HCT116 (cell line): ENCODE measurements at regions not wholly inside any gene's neighbourhood (a gene's known extent, or its start where the extent isn't known, plus 50 kb on each side); places are given as distances from the start of the nearest gene placed in this dataset.

Source experiments
- ATAC-seq: fragments of 200-7000 bp; cut with Tn5 transposase; 2 replicates; pipeline ENCODE4 v1.9.1; 2020; ENCODE audit warnings: mild to moderate bottlenecking, moderate library complexity
- BruUV-seq: library from RNA; stranded (reverse); fragments of 400-500 nt; replicated peaks from 2 replicates; lab custom pipeline; 2021; lab: Mats Ljungman, UMichigan
- CTCF ChIA-PET: fragments of 300-600 bp; sonication (Branson Sonifier 250); formaldehyde crosslinking; loops from one replicate; lab custom pipeline; 2021; ENCODE audit warnings: antibody characterized with exemption; lab: Charles Lee
- POLR2A ChIA-PET: fragments of 300-600, 350-600 bp; sonication (Branson Sonifier 250); formaldehyde crosslinking; loops from one replicate; lab custom pipeline; 2021; ENCODE audit warnings: antibody characterized with exemption; lab: Charles Lee
- RAD21 ChIA-PET, 2 experiments: fragments of 300-600 bp; sonication (Branson Sonifier 250); formaldehyde crosslinking; loops; one replicate each; lab custom pipeline; 2023; ENCODE audit warnings: low total read pairs in 2 of 2; ENCODE audit not compliant: uncharacterized antibody in 2 of 2, unreplicated experiment in 2 of 2, low non-redundant PET in 1 of 2; lab: Charles Lee
- DNase-seq: peaks from one replicate; pipeline ENCODE4 v3.0.0-alpha.2; 2010; ENCODE audit warnings: low read depth, low spot score
- H2AFZ ChIP-seq: fragments of 200-600 bp; shearing (Covaris generic), sonication (generic); 2 replicates; pipeline ENCODE4 v1.6.1; 2017; ENCODE audit warnings: low read depth, mixed run types, mixed read lengths, antibody characterized with exemption, low read length; ENCODE audit not compliant: poor library complexity, severe bottlenecking
- H3K27ac ChIP-seq: 2 replicates; pipeline ENCODE4 v1.5.1; 2012; ENCODE audit warnings: low read depth, low read length
- H3K27me3 ChIP-seq: fragments of 200-600 bp; sonication (generic); 2 replicates; pipeline ENCODE4 v1.6.1; 2016; ENCODE audit warnings: mixed run types, low read length, mixed read lengths; ENCODE audit not compliant: insufficient read depth
- H3K36me3 ChIP-seq, 2 experiments: fragments of 200-500 bp in 1 of 2; fragments of 200-600 bp in 1 of 2; sonication (Bioruptor generic) in 1 of 2; sonication (generic) in 1 of 2; 2 replicates each; pipeline versions ENCODE4 v1.5.1 to v1.6.1; 2014 to 2016; ENCODE audit warnings: low read length in 2 of 2, inconsistent platforms in 1 of 2, mixed read lengths in 1 of 2, mixed run types in 1 of 2; ENCODE audit not compliant: insufficient read depth in 2 of 2, control insufficient read depth in 1 of 2
- H3K4me1 ChIP-seq, 2 experiments: fragments of 200-600 bp in 1 of 2; sonication (generic) in 1 of 2; 2 replicates each; pipeline versions ENCODE4 v1.5.1 to v1.6.1; 2012 to 2017; ENCODE audit warnings: low read length in 2 of 2, inconsistent platforms in 1 of 2, mild to moderate bottlenecking in 1 of 2, mixed read lengths in 1 of 2, mixed run types in 1 of 2, moderate library complexity in 1 of 2; ENCODE audit not compliant: insufficient read depth in 2 of 2, control insufficient read depth in 1 of 2
- H3K4me2 ChIP-seq: fragments of 200-600 bp; sonication (generic); 2 replicates; pipeline ENCODE4 v1.6.1; 2017; ENCODE audit warnings: mixed run types, low read length, mixed read lengths
- H3K4me3 ChIP-seq, 2 experiments: fragments of 200-600 bp in 1 of 2; sonication (generic) in 1 of 2; replicated peaks in 1 of 2; 2 replicates each; pipeline ENCODE4 v1.5.1; 2011 to 2016; ENCODE audit warnings: low read length in 2 of 2, control low read depth in 1 of 2, low read depth in 1 of 2, mild to moderate bottlenecking in 1 of 2, mixed read lengths in 1 of 2, mixed run types in 1 of 2
- H3K79me2 ChIP-seq: fragments of 200-600 bp; sonication (generic); 2 replicates; pipeline ENCODE4 v1.6.1; 2017; ENCODE audit warnings: mild to moderate bottlenecking, mixed run types, low read length, moderate library complexity, mixed read lengths; ENCODE audit not compliant: insufficient read depth
- H3K9ac ChIP-seq: fragments of 200-600 bp; sonication (generic); 2 replicates; pipeline ENCODE4 v1.6.1; 2016; ENCODE audit warnings: low read length, mixed read lengths
- H3K9me2 ChIP-seq: fragments of 200-600 bp; sonication (generic), shearing (Covaris generic); 2 replicates; pipeline ENCODE4 v1.6.1; 2017; ENCODE audit warnings: mixed run types, mild to moderate bottlenecking, moderate library complexity; ENCODE audit not compliant: insufficient read depth
- H3K9me3 ChIP-seq, 2 experiments: fragments of 200-500 bp in 1 of 2; fragments of 200-600 bp in 1 of 2; sonication (Bioruptor generic) in 1 of 2; sonication (generic) in 1 of 2; 2 replicates each; pipeline ENCODE4 v1.6.1; 2014 to 2017; ENCODE audit warnings: low read length in 2 of 2, mixed read lengths in 2 of 2, inconsistent platforms in 1 of 2, low read depth in 1 of 2, mild to moderate bottlenecking in 1 of 2, mixed run types in 1 of 2, moderate library complexity in 1 of 2; ENCODE audit not compliant: control insufficient read depth in 1 of 2, insufficient read depth in 1 of 2
- H4K20me1 ChIP-seq: fragments of 200-600 bp; sonication (generic), shearing (Covaris generic); 2 replicates; pipeline ENCODE4 v1.6.1; 2017; ENCODE audit warnings: mixed run types, mild to moderate bottlenecking, moderate library complexity; ENCODE audit not compliant: insufficient read depth
- CBX3 ChIP-seq: IDR thresholded peaks from 2 replicates; pipeline ENCODE4 v1.6.1; 2012; ENCODE audit warnings: low read depth
- CEBPB ChIP-seq: IDR thresholded peaks from 2 replicates; pipeline ENCODE4 v1.6.1; 2012; ENCODE audit warnings: low read depth
- ELF1 ChIP-seq: IDR thresholded peaks from 2 replicates; pipeline ENCODE4 v1.6.1; 2012; ENCODE audit warnings: low read depth, borderline replicate concordance
- EZH2 ChIP-seq: fragments of 200-600 bp; sonication (generic); IDR thresholded peaks from 2 replicates; pipeline ENCODE4 v1.6.1; 2017; ENCODE audit warnings: antibody characterized with exemption, mixed run types
- EZH2phosphoT487 ChIP-seq: fragments of 200-600 bp; IDR thresholded peaks from 2 replicates; pipeline ENCODE4 v1.6.1; 2018; ENCODE audit warnings: antibody characterized with exemption, borderline replicate concordance
- JUND ChIP-seq: IDR thresholded peaks from 2 replicates; pipeline ENCODE4 v1.6.1; 2012
- POLR2AphosphoS5 ChIP-seq: IDR thresholded peaks from 2 replicates; pipeline ENCODE4 v1.6.1; 2011; ENCODE audit warnings: mild to moderate bottlenecking, low read depth, low read length, moderate library complexity
- RAD21 ChIP-seq: IDR thresholded peaks from 2 replicates; pipeline ENCODE4 v1.6.1; 2012; ENCODE audit warnings: low read depth, mild to moderate bottlenecking
- SIN3A ChIP-seq: IDR thresholded peaks from 2 replicates; pipeline ENCODE4 v1.6.1; 2012; ENCODE audit warnings: low read depth
- SP1 ChIP-seq: IDR thresholded peaks from 2 replicates; pipeline ENCODE4 v1.6.1; 2012; ENCODE audit warnings: low read depth
- SRF ChIP-seq: IDR thresholded peaks from 2 replicates; pipeline ENCODE4 v1.6.1; 2012; ENCODE audit warnings: low read depth
- TCF7L2 ChIP-seq: IDR thresholded peaks from 2 replicates; pipeline ENCODE4 v1.7.0; 2011; ENCODE audit warnings: borderline replicate concordance, inconsistent platforms; ENCODE audit not compliant: insufficient read depth, insufficient read length; ENCODE audit errors: extremely low read depth
- YY1 ChIP-seq: IDR thresholded peaks from 2 replicates; pipeline ENCODE4 v1.6.1; 2011; ENCODE audit warnings: low read length, low read depth, moderate library complexity, mild to moderate bottlenecking; ENCODE audit not compliant: insufficient replicate concordance; ENCODE audit errors: extremely low read depth
- ZFX ChIP-seq: fragments of 450-650 bp; IDR thresholded peaks from 2 replicates; pipeline ENCODE4 v1.6.1; 2017
- ZNF274 ChIP-seq: fragments of 200-500 bp; sonication (Bioruptor generic); IDR thresholded peaks from 2 replicates; pipeline ENCODE4 v1.6.1; 2014; ENCODE audit warnings: mild to moderate bottlenecking, low read depth, low read length, inconsistent platforms
- intact Hi-C: fragments of 100-400 bp; cut with micrococcal nuclease; formaldehyde crosslinking; loops from 2 replicates; pipeline ENCODE4 v1.10.0; 2022
- TF ChIP-seq, protein P1 (sequence below): IDR thresholded peaks from 2 replicates; pipeline ENCODE4 v1.6.1; 2011; ENCODE audit warnings: mild to moderate bottlenecking, low read length, moderate library complexity; ENCODE audit not compliant: insufficient replicate concordance; ENCODE audit errors: extremely low read depth
- TF ChIP-seq, protein P2 (sequence below), 3 experiments: fragments of 200-600 bp in 1 of 3; sonication (generic) in 1 of 3; IDR thresholded peaks in 2 of 3; conservative IDR thresholded peaks in 1 of 3; 2 replicates each; pipeline ENCODE4 v1.5.1; 2012 to 2017; ENCODE audit warnings: low read depth in 2 of 3, low read length in 2 of 3, antibody characterized with exemption in 1 of 3, borderline replicate concordance in 1 of 3, control low read depth in 1 of 3, mild to moderate bottlenecking in 1 of 3, mixed read lengths in 1 of 3, mixed run types in 1 of 3, moderate library complexity in 1 of 3; ENCODE audit not compliant: insufficient read depth in 1 of 3
- TF ChIP-seq, protein P3 (sequence below): IDR thresholded peaks from 2 replicates; pipeline ENCODE4 v1.6.1; 2012
- TF ChIP-seq, protein P4 (sequence below): IDR thresholded peaks from 2 replicates; pipeline ENCODE4 v1.6.1; 2012

DNA sequence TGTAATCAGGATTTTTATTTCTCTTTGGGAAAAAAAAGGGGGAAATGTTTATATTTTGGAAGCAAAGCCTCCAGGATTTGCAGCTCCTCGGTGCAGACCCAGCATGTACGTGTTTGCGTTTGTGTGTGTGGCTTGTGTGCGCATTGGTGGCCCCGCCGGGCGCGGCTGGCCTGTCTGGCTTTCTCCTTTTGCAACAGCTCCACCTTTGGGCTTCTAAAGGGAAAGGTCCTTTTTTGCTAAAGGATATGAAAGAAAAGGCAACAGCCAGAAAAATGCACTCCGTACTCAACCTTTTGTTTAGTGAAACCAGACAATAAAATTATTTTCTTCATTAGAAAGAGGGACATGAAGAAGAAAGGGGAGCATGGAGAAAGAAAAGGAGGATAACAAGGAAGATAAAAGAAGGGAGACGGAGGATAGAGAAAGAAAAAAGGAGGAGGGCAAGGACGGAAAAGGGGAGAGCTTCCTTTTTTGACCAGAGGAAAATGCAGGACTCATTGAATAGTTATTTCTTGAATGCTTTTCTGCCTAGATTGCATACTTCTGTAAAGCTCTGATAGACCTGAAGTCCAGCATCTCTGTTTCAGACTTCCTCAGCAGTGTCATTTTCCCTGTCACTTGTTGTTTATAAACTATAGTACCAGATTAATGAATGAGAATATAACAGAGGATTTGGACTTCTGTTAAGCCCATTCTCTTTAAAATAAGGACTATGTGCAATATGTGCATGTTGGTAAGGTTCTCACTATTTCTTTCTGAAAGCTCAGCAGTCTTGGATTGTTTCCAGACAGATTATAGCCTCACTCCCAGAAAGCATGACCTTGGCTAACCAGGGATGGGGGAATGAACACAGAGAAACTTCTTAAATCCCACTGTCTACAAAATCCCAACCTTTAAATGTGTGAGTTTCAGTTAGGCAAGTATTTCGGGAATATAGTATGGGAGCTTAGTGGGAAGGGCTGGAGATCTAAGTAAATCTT is 563.1 kb upstream of the PIK3C3 start:
- Histone ChIP-seq H4K20me1 (no peaks in the 10 kb centered on the region), H3K79me2 (no peaks in the 10 kb centered on the region), H3K4me1 (no peaks in the 10 kb centered on the region), H3K27me3 (no peaks in the 10 kb centered on the region), H3K9ac (no peak overlapping the region), H3K36me3 (no peaks in the 10 kb centered on the region), H3K27ac (no peak overlapping the region)
- CTCF ChIA-PET: no interaction called here
- DNase-seq: no peak
- ATAC-seq: no peak
- no peak for TF ChIP-seq RAD21
- TF ChIP-seq ELF1: no peak
- TF ChIP-seq EZH2: no peak
- TF ChIP-seq YY1: no peak
- TF ChIP-seq, protein P1, sequence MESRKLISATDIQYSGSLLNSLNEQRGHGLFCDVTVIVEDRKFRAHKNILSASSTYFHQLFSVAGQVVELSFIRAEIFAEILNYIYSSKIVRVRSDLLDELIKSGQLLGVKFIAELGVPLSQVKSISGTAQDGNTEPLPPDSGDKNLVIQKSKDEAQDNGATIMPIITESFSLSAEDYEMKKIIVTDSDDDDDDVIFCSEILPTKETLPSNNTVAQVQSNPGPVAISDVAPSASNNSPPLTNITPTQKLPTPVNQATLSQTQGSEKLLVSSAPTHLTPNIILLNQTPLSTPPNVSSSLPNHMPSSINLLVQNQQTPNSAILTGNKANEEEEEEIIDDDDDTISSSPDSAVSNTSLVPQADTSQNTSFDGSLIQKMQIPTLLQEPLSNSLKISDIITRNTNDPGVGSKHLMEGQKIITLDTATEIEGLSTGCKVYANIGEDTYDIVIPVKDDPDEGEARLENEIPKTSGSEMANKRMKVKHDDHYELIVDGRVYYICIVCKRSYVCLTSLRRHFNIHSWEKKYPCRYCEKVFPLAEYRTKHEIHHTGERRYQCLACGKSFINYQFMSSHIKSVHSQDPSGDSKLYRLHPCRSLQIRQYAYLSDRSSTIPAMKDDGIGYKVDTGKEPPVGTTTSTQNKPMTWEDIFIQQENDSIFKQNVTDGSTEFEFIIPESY: no peak
- TF ChIP-seq, protein P2, sequence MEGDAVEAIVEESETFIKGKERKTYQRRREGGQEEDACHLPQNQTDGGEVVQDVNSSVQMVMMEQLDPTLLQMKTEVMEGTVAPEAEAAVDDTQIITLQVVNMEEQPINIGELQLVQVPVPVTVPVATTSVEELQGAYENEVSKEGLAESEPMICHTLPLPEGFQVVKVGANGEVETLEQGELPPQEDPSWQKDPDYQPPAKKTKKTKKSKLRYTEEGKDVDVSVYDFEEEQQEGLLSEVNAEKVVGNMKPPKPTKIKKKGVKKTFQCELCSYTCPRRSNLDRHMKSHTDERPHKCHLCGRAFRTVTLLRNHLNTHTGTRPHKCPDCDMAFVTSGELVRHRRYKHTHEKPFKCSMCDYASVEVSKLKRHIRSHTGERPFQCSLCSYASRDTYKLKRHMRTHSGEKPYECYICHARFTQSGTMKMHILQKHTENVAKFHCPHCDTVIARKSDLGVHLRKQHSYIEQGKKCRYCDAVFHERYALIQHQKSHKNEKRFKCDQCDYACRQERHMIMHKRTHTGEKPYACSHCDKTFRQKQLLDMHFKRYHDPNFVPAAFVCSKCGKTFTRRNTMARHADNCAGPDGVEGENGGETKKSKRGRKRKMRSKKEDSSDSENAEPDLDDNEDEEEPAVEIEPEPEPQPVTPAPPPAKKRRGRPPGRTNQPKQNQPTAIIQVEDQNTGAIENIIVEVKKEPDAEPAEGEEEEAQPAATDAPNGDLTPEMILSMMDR (IDR thresholded peaks at IDR 0.05 in 2 of 3, conservative IDR thresholded peaks at IDR 0.05 in 1 of 3; ENCODE audit: borderline replicate concordance in 1 of 3, insufficient read depth in 1 of 3, low read depth in 2 of 3, low read length in 2 of 3): no peak
- no peak for TF ChIP-seq TCF7L2
- no peak for TF ChIP-seq CEBPB
- TF ChIP-seq SP1: no peak
- TF ChIP-seq CBX3: no peak
- no peak for TF ChIP-seq POLR2AphosphoS5
- TF ChIP-seq JUND: no peak
- no peak for TF ChIP-seq ZNF274
- TF ChIP-seq, protein P3, sequence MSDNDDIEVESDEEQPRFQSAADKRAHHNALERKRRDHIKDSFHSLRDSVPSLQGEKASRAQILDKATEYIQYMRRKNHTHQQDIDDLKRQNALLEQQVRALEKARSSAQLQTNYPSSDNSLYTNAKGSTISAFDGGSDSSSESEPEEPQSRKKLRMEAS: no peak
- no peak for TF ChIP-seq ZFX
- no peak for TF ChIP-seq SRF
- no peak for TF ChIP-seq EZH2phosphoT487
- TF ChIP-seq SIN3A: no peak
- TF ChIP-seq, protein P4, sequence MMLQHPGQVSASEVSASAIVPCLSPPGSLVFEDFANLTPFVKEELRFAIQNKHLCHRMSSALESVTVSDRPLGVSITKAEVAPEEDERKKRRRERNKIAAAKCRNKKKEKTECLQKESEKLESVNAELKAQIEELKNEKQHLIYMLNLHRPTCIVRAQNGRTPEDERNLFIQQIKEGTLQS: no peak
- TF ChIP-seq, all 23 proteins: peak for 0
- RAD21 ChIA-PET: no interaction called here
- intact Hi-C loops: no loop called here
- peaks cover 3 to 26% of the 10 kb centered on the region in 2 experiments; a peak in 2 of 4 replicates for H3K9me3 ChIP-seq
- no peak overlapping the region for H2AFZ ChIP-seq
- no TSS peak for BruUV-seq
- H3K4me2 ChIP-seq: no peak overlapping the region
- POLR2A ChIA-PET: no interaction called here
- no peaks in the 10 kb centered on the region for H3K9me2 ChIP-seq
- H3K4me3 ChIP-seq: no peak overlapping the region
